GM23338 (cell line): ENCODE measurements at regions not wholly inside any gene's neighbourhood (a gene's known extent, or its start where the extent isn't known, plus 50 kb on each side); places are given as distances from the start of the nearest gene placed in this dataset.

Source experiments
- ATAC-seq: fragments of 200-7000 bp; cut with Tn5 transposase; 3 replicates; pipeline ENCODE4 v1.9.1; 2020
- DNase-seq: peaks from one replicate; pipeline ENCODE4 v3.0.0-alpha.2; 2015; ENCODE audit warnings: low spot score
- H2AFZ ChIP-seq: fragments of 200-600 bp; sonication (generic); 2 replicates; pipeline ENCODE4 v1.8.0; 2016; ENCODE audit warnings: antibody characterized with exemption, mild to moderate bottlenecking, moderate library complexity
- H3F3A ChIP-seq: fragments of 200-600 bp; sonication (generic); replicated peaks from 2 replicates; pipeline ENCODE4 v1.8.0; 2017; ENCODE audit warnings: antibody characterized with exemption, mixed run types, low read depth
- H3K27ac ChIP-seq: fragments of 200-600 bp; sonication (generic); 2 replicates; pipeline ENCODE4 v1.6.1; 2016; ENCODE audit warnings: low read depth
- H3K27me3 ChIP-seq: fragments of 200-600 bp; sonication (generic); 2 replicates; pipeline ENCODE4 v1.8.0; 2016; ENCODE audit warnings: mild to moderate bottlenecking, mixed run types, moderate library complexity; ENCODE audit not compliant: insufficient read depth
- H3K36me3 ChIP-seq: fragments of 200-600 bp; sonication (generic); 2 replicates; pipeline ENCODE4 v1.8.0; 2016; ENCODE audit warnings: mild to moderate bottlenecking; ENCODE audit not compliant: insufficient read depth
- H3K4me1 ChIP-seq: fragments of 200-600 bp; sonication (generic); 2 replicates; pipeline ENCODE4 v1.8.0; 2016; ENCODE audit warnings: mild to moderate bottlenecking, moderate library complexity; ENCODE audit not compliant: insufficient read depth
- H3K4me2 ChIP-seq: fragments of 200-600 bp; sonication (generic); 2 replicates; pipeline ENCODE4 v1.7.1; 2017; ENCODE audit warnings: mixed run types
- H3K4me3 ChIP-seq: fragments of 200-600 bp; sonication (generic); 2 replicates; pipeline ENCODE4 v1.6.1; 2016; ENCODE audit warnings: mixed run types
- H3K79me2 ChIP-seq: fragments of 200-600 bp; sonication (generic); replicated peaks from 2 replicates; pipeline ENCODE4 v1.8.0; 2017; ENCODE audit warnings: mild to moderate bottlenecking; ENCODE audit not compliant: insufficient read depth
- H3K9me2 ChIP-seq: fragments of 200-600 bp; sonication (generic); 2 replicates; pipeline ENCODE4 v1.8.0; 2017; ENCODE audit not compliant: insufficient read depth
- H4K20me1 ChIP-seq: fragments of 200-600 bp; sonication (generic); replicated peaks from 2 replicates; pipeline ENCODE4 v1.8.0; 2017; ENCODE audit warnings: mild to moderate bottlenecking; ENCODE audit not compliant: insufficient read depth
- H3K27ac Mint-ChIP-seq: 2 replicates; pipeline ENCODE4 v1.8.0; 2020; ENCODE audit warnings: inconsistent platforms, mild to moderate bottlenecking, moderate library complexity, mixed read lengths
- H3K27me3 Mint-ChIP-seq: 3 replicates; pipeline ENCODE4 v1.8.0; 2022; ENCODE audit warnings: low read depth, mild to moderate bottlenecking, moderate library complexity, mixed read lengths, inconsistent platforms; ENCODE audit not compliant: insufficient read depth, poor library complexity
- H3K36me3 Mint-ChIP-seq: 3 replicates; pipeline ENCODE4 v1.8.0; 2021; ENCODE audit warnings: low read depth, mild to moderate bottlenecking, inconsistent platforms, moderate library complexity, mixed read lengths
- H3K4me1 Mint-ChIP-seq: 3 replicates; pipeline ENCODE4 v1.8.0; 2020; ENCODE audit warnings: mild to moderate bottlenecking, inconsistent platforms, mixed read lengths
- H3K4me3 Mint-ChIP-seq: 3 replicates; pipeline ENCODE4 v1.8.0; 2021; ENCODE audit warnings: moderate library complexity, mild to moderate bottlenecking, inconsistent platforms, mixed read lengths
- H3K9me3 Mint-ChIP-seq: 3 replicates; pipeline ENCODE4 v1.8.0; 2020; ENCODE audit warnings: moderate library complexity, mild to moderate bottlenecking, inconsistent platforms, mixed read lengths
- EZH2 ChIP-seq: fragments of 200-600 bp; sonication (generic); IDR thresholded peaks from one replicate; pipeline ENCODE4 v1.8.0; 2017; ENCODE audit warnings: antibody characterized with exemption, mild to moderate bottlenecking, low read depth; ENCODE audit not compliant: unreplicated experiment
- POLR2AphosphoS5 ChIP-seq: IDR thresholded peaks from 2 replicates; pipeline ENCODE4 v1.6.1; 2016; ENCODE audit warnings: antibody characterized with exemption, low read depth
- STAT1 ChIP-seq: IDR thresholded peaks from one replicate; pipeline ENCODE4 v1.6.1; 2016; ENCODE audit warnings: antibody characterized with exemption; ENCODE audit not compliant: unreplicated experiment
- ZNF114 ChIP-seq: fragments of 250-450 bp; sonication (Bioruptor Pico); IDR thresholded peaks from 2 replicates; pipeline ENCODE4 v1.5.0; 2020; ENCODE audit warnings: mild to moderate bottlenecking, moderate library complexity
- TF ChIP-seq, protein P1 (sequence below): fragments of 250-450 bp; sonication (Bioruptor Pico); IDR thresholded peaks from 2 replicates; pipeline ENCODE4 v1.5.0; 2020; ENCODE audit warnings: mild to moderate bottlenecking, moderate library complexity
- TF ChIP-seq, protein P2 (sequence below): IDR thresholded peaks from 2 replicates; pipeline ENCODE4 v1.6.1; 2016; ENCODE audit warnings: antibody characterized with exemption

DNA sequence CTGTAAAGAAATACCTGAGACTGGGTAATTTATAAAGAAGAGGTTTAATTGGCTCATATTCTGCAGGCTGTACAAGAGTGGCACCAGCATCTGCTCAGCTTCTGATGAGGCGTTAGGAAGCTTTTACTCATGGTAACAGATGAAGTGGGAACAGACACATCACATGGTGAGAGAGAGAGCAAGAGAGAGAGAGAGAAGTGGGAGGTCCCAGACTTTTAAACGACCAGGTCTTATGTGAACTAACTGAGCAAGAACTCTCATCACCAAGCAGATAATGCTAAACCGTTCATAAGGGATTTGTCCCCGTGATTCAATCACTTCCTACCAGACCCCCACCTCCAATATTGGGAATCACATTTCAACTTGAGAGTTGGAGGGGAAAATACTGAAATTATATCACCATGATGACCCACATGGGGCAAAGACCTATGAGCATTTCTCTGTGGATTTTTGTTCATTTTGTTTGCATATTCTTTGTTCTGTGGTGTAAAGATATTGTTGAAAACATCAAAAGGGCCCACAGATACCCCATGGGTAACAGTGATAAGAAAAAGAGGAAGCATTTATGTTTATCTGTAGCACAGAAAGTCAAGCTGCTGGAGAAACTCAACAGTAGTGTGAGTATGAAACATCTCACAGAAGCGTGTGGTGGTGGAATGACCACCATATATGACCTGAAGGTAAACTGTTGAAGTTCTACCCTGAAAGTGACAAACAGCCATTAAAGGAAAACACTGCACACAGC is 135.2 kb upstream of the PDE3A start (continued):
- TF ChIP-seq, protein P1, sequence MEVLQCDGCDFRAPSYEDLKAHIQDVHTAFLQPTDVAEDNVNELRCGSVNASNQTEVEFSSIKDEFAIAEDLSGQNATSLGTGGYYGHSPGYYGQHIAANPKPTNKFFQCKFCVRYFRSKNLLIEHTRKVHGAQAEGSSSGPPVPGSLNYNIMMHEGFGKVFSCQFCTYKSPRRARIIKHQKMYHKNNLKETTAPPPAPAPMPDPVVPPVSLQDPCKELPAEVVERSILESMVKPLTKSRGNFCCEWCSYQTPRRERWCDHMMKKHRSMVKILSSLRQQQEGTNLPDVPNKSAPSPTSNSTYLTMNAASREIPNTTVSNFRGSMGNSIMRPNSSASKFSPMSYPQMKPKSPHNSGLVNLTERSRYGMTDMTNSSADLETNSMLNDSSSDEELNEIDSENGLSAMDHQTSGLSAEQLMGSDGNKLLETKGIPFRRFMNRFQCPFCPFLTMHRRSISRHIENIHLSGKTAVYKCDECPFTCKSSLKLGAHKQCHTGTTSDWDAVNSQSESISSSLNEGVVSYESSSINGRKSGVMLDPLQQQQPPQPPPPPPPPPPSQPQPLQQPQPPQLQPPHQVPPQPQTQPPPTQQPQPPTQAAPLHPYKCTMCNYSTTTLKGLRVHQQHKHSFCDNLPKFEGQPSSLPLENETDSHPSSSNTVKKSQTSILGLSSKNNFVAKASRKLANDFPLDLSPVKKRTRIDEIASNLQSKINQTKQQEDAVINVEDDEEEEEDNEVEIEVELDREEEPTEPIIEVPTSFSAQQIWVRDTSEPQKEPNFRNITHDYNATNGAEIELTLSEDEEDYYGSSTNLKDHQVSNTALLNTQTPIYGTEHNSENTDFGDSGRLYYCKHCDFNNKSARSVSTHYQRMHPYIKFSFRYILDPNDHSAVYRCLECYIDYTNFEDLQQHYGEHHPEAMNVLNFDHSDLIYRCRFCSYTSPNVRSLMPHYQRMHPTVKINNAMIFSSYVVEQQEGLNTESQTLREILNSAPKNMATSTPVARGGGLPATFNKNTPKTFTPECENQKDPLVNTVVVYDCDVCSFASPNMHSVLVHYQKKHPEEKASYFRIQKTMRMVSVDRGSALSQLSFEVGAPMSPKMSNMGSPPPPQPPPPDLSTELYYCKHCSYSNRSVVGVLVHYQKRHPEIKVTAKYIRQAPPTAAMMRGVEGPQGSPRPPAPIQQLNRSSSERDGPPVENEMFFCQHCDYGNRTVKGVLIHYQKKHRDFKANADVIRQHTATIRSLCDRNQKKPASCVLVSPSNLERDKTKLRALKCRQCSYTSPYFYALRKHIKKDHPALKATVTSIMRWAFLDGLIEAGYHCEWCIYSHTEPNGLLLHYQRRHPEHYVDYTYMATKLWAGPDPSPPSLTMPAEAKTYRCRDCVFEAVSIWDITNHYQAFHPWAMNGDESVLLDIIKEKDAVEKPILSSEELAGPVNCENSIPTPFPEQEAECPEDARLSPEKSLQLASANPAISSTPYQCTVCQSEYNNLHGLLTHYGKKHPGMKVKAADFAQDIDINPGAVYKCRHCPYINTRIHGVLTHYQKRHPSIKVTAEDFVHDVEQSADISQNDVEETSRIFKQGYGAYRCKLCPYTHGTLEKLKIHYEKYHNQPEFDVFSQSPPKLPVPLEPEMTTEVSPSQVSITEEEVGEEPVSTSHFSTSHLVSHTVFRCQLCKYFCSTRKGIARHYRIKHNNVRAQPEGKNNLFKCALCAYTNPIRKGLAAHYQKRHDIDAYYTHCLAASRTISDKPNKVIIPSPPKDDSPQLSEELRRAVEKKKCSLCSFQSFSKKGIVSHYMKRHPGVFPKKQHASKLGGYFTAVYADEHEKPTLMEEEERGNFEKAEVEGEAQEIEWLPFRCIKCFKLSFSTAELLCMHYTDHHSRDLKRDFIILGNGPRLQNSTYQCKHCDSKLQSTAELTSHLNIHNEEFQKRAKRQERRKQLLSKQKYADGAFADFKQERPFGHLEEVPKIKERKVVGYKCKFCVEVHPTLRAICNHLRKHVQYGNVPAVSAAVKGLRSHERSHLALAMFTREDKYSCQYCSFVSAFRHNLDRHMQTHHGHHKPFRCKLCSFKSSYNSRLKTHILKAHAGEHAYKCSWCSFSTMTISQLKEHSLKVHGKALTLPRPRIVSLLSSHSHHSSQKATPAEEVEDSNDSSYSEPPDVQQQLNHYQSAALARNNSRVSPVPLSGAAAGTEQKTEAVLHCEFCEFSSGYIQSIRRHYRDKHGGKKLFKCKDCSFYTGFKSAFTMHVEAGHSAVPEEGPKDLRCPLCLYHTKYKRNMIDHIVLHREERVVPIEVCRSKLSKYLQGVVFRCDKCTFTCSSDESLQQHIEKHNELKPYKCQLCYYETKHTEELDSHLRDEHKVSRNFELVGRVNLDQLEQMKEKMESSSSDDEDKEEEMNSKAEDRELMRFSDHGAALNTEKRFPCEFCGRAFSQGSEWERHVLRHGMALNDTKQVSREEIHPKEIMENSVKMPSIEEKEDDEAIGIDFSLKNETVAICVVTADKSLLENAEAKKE (CRISPR knock-in tag): no peak
- no peak for TF ChIP-seq ZNF114 (CRISPR knock-in tag)
- TF ChIP-seq POLR2AphosphoS5: no peak
- TF ChIP-seq, protein P2, sequence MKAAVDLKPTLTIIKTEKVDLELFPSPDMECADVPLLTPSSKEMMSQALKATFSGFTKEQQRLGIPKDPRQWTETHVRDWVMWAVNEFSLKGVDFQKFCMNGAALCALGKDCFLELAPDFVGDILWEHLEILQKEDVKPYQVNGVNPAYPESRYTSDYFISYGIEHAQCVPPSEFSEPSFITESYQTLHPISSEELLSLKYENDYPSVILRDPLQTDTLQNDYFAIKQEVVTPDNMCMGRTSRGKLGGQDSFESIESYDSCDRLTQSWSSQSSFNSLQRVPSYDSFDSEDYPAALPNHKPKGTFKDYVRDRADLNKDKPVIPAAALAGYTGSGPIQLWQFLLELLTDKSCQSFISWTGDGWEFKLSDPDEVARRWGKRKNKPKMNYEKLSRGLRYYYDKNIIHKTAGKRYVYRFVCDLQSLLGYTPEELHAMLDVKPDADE: no peak
- TF ChIP-seq STAT1: no peak
- no peak for TF ChIP-seq EZH2

DNA sequence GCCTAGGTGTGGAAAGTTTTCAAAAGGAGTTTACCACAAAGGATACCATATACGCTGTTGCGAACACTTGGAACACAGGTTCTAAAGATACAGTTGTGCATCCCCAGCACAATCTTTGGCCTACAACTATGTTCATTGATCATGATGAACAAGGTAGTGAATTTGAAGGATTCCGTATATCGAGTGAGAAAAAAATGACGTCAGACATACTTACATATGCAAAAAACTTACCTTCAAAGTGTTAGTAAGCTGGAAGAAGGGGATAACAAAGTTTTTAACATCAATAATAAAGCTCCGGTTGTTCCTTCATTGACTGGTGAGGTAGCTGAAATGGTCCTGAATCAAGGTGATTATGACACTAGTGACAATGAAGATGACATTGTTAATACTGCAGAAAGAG is 133.9 kb upstream of the PDE3A start:
- no peak overlapping the region for H3K27ac Mint-ChIP-seq
- Histone ChIP-seq H3K4me3 (no peak overlapping the region), H3K4me2 (no peak overlapping the region), H3K27me3 (no peaks in the 10 kb centered on the region), H3K36me3 (peaks cover 9% of the 10 kb centered on the region; the same call in 1 of the 2 replicates), H3K9me2 (no peaks in the 10 kb centered on the region), H2AFZ (no peak overlapping the region), H3K27ac (no peak overlapping the region), H3F3A (no peaks in the 10 kb centered on the region), H3K79me2 (no peaks in the 10 kb centered on the region), H4K20me1 (no peaks in the 10 kb centered on the region), H3K4me1 (no peaks in the 10 kb centered on the region)
- H3K4me1 Mint-ChIP-seq: no peaks in the 10 kb centered on the region
- H3K27me3 Mint-ChIP-seq: peaks cover 2% of the 10 kb centered on the region
- DNase-seq: no peak
- H3K4me3 Mint-ChIP-seq: no peak overlapping the region
- peaks cover 25% of the 10 kb centered on the region for H3K36me3 Mint-ChIP-seq
- peaks cover 44% of the 10 kb centered on the region for H3K9me3 Mint-ChIP-seq
- no peak for ATAC-seq
- TF ChIP-seq, protein P1 (CRISPR knock-in tag): no peak
- TF ChIP-seq EZH2 (no peak), POLR2AphosphoS5 (no peak)
